SK-N-SH treated with all-trans-retinoic acid at 6 μM for 48 hours (cell line): ENCODE measurements at regions not wholly inside any gene's neighbourhood (a gene's known extent, or its start where the extent isn't known, plus 50 kb on each side); places are given as distances from the start of the nearest gene placed in this dataset.

ENCODE experiments used
- ARNTL ChIP-seq: fragments of 450-650 bp; formaldehyde crosslinking; IDR thresholded peaks from 2 replicates; pipeline ENCODE4 v1.5.0; 2020; ENCODE audit warnings: low read depth, mild to moderate bottlenecking, moderate library complexity, borderline replicate concordance
- BACH2 ChIP-seq: fragments of 250-450 bp; sonication (Bioruptor Pico); IDR thresholded peaks from 2 replicates; pipeline ENCODE4 v1.9.0; 2021; ENCODE audit warnings: mild to moderate bottlenecking, borderline replicate concordance
- TSHZ2 ChIP-seq: fragments of 250-450 bp; sonication (Bioruptor Pico); IDR thresholded peaks from 2 replicates; pipeline ENCODE4 v1.5.0; 2020; ENCODE audit warnings: mild to moderate bottlenecking, moderate library complexity

- no peak for TF ChIP-seq ARNTL
- no peak for TF ChIP-seq BACH2 (CRISPR knock-in tag)
- no peak for TF ChIP-seq TSHZ2
Measured at GRCh38 chr7:81468526-81468925, 301.3 kb downstream of the HGF start.
